Panc1 (cell line): ENCODE measurements at regions not wholly inside any gene's neighbourhood (a gene's known extent, or its start where the extent isn't known, plus 50 kb on each side); places are given as distances from the start of the nearest gene placed in this dataset.

Experiments used
- ATAC-seq: fragments of 200-7000 bp; cut with Tn5 transposase; 2 replicates; pipeline ENCODE4 v1.9.1; 2020; ENCODE audit warnings: mild to moderate bottlenecking, moderate library complexity
- BruUV-seq: library from RNA; stranded (reverse); fragments of 400-500 nt; replicated peaks from 2 replicates; lab custom pipeline; 2021; lab: Mats Ljungman, UMichigan
- CTCF ChIA-PET: fragments of 300-600 bp; sonication (Branson Sonifier 250); formaldehyde crosslinking; loops from one replicate; lab custom pipeline; 2022; ENCODE audit warnings: antibody characterized with exemption; lab: Charles Lee
- POLR2A ChIA-PET: fragments of 300-600 bp; sonication (Branson Sonifier 250); formaldehyde crosslinking; loops from one replicate; lab custom pipeline; 2022; ENCODE audit warnings: antibody characterized with exemption; lab: Charles Lee
- DNase-seq: peaks from one replicate; pipeline ENCODE4 v3.0.0-alpha.2; 2010; ENCODE audit warnings: low read depth, low spot score
- H3K27ac ChIP-seq: 2 replicates; pipeline ENCODE4 v1.5.1; 2011; ENCODE audit warnings: mild to moderate bottlenecking, low read length, inconsistent platforms
- H3K27me3 ChIP-seq: fragments of 200-500 bp; sonication (Bioruptor generic); 2 replicates; pipeline ENCODE4 v1.6.0; 2014; ENCODE audit warnings: low read length, inconsistent platforms; ENCODE audit not compliant: control insufficient read depth, insufficient read depth
- H3K36me3 ChIP-seq: fragments of 200-500 bp; sonication (Bioruptor generic); 2 replicates; pipeline ENCODE4 v1.5.1; 2014; ENCODE audit warnings: inconsistent platforms, mild to moderate bottlenecking, low read length, moderate library complexity; ENCODE audit not compliant: control insufficient read depth, insufficient read depth
- H3K4me1 ChIP-seq: 2 replicates; pipeline ENCODE4 v1.5.1; 2011; ENCODE audit warnings: inconsistent platforms, mild to moderate bottlenecking, low read length, moderate library complexity; ENCODE audit not compliant: control insufficient read depth, insufficient read depth
- H3K4me3 ChIP-seq, 2 experiments: 2 replicates each; pipeline ENCODE4 v1.5.1; 2011 to 2012; ENCODE audit warnings: low read depth in 2 of 2, low read length in 2 of 2, mild to moderate bottlenecking in 2 of 2, inconsistent platforms in 1 of 2, moderate library complexity in 1 of 2
- H3K9me3 ChIP-seq: fragments of 200-500 bp; sonication (Bioruptor generic); 2 replicates; pipeline ENCODE4 v1.5.1; 2014; ENCODE audit warnings: low read depth, mild to moderate bottlenecking, inconsistent platforms, low read length, moderate library complexity; ENCODE audit not compliant: control insufficient read depth, insufficient read depth
- POLR2AphosphoS5 ChIP-seq: IDR thresholded peaks from 2 replicates; pipeline ENCODE4 v1.6.1; 2012; ENCODE audit warnings: mild to moderate bottlenecking, low read depth, low read length, moderate library complexity
- SIN3A ChIP-seq: IDR thresholded peaks from 2 replicates; pipeline ENCODE4 v1.6.1; 2012; ENCODE audit warnings: low read depth, mild to moderate bottlenecking, low read length, moderate library complexity, borderline replicate concordance; ENCODE audit not compliant: insufficient read depth
- TCF7L2 ChIP-seq: IDR thresholded peaks from 2 replicates; pipeline ENCODE4 v1.6.1; 2011; ENCODE audit warnings: mild to moderate bottlenecking, low read depth, low read length, inconsistent platforms
- in situ Hi-C: cut with HindIII; loops from 2 replicates; pipeline ENCODE4 v1.10.0; 2016; ENCODE audit warnings: low sequenced_read_pairs, low pct_unique_long_range_greater_than_20kb
- intact Hi-C: fragments of 100-400 bp; cut with micrococcal nuclease; formaldehyde crosslinking; loops from one replicate; pipeline ENCODE4 v1.10.0; 2022; ENCODE audit not compliant: unreplicated experiment
- TF ChIP-seq, protein P1 (sequence below), 2 experiments: IDR thresholded peaks; 2 replicates each; pipeline ENCODE4 v1.6.1; 2011 to 2012; ENCODE audit warnings: low read depth in 2 of 2, control low read depth in 1 of 2, low read length in 1 of 2, mild to moderate bottlenecking in 1 of 2, moderate library complexity in 1 of 2; ENCODE audit not compliant: insufficient read depth in 1 of 2
- TF ChIP-seq, protein P2 (sequence below): fragments of 450-650 bp; IDR thresholded peaks from 2 replicates; pipeline ENCODE4 v1.5.1; 2017; ENCODE audit warnings: mild to moderate bottlenecking

DNA sequence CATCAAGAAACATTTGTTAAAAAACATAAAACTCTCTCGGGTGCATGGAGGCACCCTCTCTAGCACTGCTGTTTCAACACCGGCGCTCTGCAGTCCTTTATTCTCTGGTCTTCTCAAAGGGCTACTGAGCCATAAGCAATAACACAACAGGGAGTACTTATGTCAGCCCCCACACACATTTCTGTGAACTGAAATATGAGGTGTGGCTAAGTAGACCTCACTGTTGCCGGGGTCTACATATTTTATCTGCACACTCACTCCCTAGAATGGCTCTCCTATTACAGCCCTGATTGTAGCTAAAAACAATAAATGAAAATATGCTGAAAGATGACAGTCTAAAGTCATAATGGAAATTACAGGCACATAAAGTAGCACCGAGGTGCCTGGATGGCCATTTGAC is 235.1 kb downstream of the GRB14 start:
- TF ChIP-seq, protein P1, sequence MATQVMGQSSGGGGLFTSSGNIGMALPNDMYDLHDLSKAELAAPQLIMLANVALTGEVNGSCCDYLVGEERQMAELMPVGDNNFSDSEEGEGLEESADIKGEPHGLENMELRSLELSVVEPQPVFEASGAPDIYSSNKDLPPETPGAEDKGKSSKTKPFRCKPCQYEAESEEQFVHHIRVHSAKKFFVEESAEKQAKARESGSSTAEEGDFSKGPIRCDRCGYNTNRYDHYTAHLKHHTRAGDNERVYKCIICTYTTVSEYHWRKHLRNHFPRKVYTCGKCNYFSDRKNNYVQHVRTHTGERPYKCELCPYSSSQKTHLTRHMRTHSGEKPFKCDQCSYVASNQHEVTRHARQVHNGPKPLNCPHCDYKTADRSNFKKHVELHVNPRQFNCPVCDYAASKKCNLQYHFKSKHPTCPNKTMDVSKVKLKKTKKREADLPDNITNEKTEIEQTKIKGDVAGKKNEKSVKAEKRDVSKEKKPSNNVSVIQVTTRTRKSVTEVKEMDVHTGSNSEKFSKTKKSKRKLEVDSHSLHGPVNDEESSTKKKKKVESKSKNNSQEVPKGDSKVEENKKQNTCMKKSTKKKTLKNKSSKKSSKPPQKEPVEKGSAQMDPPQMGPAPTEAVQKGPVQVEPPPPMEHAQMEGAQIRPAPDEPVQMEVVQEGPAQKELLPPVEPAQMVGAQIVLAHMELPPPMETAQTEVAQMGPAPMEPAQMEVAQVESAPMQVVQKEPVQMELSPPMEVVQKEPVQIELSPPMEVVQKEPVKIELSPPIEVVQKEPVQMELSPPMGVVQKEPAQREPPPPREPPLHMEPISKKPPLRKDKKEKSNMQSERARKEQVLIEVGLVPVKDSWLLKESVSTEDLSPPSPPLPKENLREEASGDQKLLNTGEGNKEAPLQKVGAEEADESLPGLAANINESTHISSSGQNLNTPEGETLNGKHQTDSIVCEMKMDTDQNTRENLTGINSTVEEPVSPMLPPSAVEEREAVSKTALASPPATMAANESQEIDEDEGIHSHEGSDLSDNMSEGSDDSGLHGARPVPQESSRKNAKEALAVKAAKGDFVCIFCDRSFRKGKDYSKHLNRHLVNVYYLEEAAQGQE (IDR thresholded peaks at IDR 0.05; ENCODE audit: insufficient read depth in 1 of 2, low read depth in 2 of 2, low read length in 1 of 2), result no peak
- TF ChIP-seq POLR2AphosphoS5, result no peak
- TF ChIP-seq SIN3A, result no peak
- TF ChIP-seq TCF7L2, result no peak
- TF ChIP-seq, protein P2, sequence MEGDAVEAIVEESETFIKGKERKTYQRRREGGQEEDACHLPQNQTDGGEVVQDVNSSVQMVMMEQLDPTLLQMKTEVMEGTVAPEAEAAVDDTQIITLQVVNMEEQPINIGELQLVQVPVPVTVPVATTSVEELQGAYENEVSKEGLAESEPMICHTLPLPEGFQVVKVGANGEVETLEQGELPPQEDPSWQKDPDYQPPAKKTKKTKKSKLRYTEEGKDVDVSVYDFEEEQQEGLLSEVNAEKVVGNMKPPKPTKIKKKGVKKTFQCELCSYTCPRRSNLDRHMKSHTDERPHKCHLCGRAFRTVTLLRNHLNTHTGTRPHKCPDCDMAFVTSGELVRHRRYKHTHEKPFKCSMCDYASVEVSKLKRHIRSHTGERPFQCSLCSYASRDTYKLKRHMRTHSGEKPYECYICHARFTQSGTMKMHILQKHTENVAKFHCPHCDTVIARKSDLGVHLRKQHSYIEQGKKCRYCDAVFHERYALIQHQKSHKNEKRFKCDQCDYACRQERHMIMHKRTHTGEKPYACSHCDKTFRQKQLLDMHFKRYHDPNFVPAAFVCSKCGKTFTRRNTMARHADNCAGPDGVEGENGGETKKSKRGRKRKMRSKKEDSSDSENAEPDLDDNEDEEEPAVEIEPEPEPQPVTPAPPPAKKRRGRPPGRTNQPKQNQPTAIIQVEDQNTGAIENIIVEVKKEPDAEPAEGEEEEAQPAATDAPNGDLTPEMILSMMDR, result no peak
- DNase-seq, result no peak
- H3K4me3 ChIP-seq, result no peak overlapping the region
- no TSS peak for BruUV-seq
- no peak for ATAC-seq
- H3K36me3 ChIP-seq, result no peaks in the 10 kb centered on the region
- ChIA-PET CTCF (no interaction called here), POLR2A (no interaction called here)
- no peaks in the 10 kb centered on the region for H3K9me3 ChIP-seq
- intact Hi-C loops (no loop called here), in situ Hi-C loops (no loop called here)
- no peaks in the 10 kb centered on the region for H3K4me1 ChIP-seq
- no peak overlapping the region for H3K27ac ChIP-seq
- H3K27me3 ChIP-seq, result no peaks in the 10 kb centered on the region

DNA sequence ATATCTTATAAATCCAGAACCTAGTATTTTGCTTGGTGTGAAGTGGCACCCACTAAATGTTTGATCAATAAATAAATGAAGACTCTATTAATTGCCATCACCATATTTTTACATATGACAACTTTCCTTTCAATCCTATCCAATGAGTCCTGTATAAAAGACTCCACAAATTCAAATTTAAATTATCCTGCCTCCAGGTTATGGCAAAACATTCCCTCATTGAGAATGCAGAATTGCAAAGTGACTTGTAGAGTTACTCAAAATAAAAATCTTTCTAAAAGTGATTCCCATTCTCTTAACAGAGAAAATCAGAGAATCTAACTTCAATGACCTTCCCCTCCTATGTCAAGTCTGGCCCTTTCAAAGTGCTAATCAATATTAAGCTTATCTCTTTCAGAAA is 236.8 kb downstream of the GRB14 start:
- no TSS peak for BruUV-seq
- H3K4me1 ChIP-seq, result no peaks in the 10 kb centered on the region
- no peaks in the 10 kb centered on the region for H3K36me3 ChIP-seq
- H3K4me3 ChIP-seq, result no peak overlapping the region
- H3K9me3 ChIP-seq, result no peaks in the 10 kb centered on the region
- TF ChIP-seq SIN3A, result no peak
- TF ChIP-seq POLR2AphosphoS5, result no peak
- TF ChIP-seq, protein P1 (IDR thresholded peaks at IDR 0.05; ENCODE audit: insufficient read depth in 1 of 2, low read depth in 2 of 2, low read length in 1 of 2), result no peak
- TF ChIP-seq, protein P2, result no peak
- no peak for TF ChIP-seq TCF7L2
- ChIA-PET CTCF (no interaction called here), POLR2A (no interaction called here)
- H3K27me3 ChIP-seq, result no peaks in the 10 kb centered on the region
- in situ Hi-C loops, result no loop called here
- intact Hi-C loops, result no loop called here
- H3K27ac ChIP-seq, result no peak overlapping the region
- DNase-seq, result no peak
- no peak for ATAC-seq
